ENCODE measurements at regions not wholly inside any gene's neighbourhood (a gene's known extent, or its start where the extent isn't known, plus 50 kb on each side); places are given as distances from the start of the nearest gene placed in this dataset.
"Not testable (repeated sequence)": the region's sequence is repeated elsewhere in the genome, so short reads cannot be mapped to it uniquely, and the experiment has no call there.

GRCh38 chr13:84579901-84580300 lies 697.6 kb upstream of the SLITRK1 start:
- TF ChIP-seq, protein P1, sequence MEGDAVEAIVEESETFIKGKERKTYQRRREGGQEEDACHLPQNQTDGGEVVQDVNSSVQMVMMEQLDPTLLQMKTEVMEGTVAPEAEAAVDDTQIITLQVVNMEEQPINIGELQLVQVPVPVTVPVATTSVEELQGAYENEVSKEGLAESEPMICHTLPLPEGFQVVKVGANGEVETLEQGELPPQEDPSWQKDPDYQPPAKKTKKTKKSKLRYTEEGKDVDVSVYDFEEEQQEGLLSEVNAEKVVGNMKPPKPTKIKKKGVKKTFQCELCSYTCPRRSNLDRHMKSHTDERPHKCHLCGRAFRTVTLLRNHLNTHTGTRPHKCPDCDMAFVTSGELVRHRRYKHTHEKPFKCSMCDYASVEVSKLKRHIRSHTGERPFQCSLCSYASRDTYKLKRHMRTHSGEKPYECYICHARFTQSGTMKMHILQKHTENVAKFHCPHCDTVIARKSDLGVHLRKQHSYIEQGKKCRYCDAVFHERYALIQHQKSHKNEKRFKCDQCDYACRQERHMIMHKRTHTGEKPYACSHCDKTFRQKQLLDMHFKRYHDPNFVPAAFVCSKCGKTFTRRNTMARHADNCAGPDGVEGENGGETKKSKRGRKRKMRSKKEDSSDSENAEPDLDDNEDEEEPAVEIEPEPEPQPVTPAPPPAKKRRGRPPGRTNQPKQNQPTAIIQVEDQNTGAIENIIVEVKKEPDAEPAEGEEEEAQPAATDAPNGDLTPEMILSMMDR (IDR thresholded peaks at IDR 0.05), result not testable (repeated sequence)
- TF ChIP-seq POLR2A (IDR thresholded peaks at IDR 0.05), result not testable (repeated sequence)

All from adrenal gland (tissue), 5 donors.